Activated naive CD4-positive, alpha-beta T cell treated with anti-CD3 and anti-CD28 coated beads, Interleukin-2, amount 50 U/mL, for 24 hours (primary cell): ENCODE measurements at regions not wholly inside any gene's neighbourhood (a gene's known extent, or its start where the extent isn't known, plus 50 kb on each side); places are given as distances from the start of the nearest gene placed in this dataset.

Experiments
- H3K27ac Mint-ChIP-seq: one replicate; pipeline ENCODE4 v1.8.0; 2021; ENCODE audit warnings: mild to moderate bottlenecking, mixed read lengths
- H3K27me3 Mint-ChIP-seq: one replicate; pipeline ENCODE4 v1.8.0; 2021; ENCODE audit warnings: mixed read lengths
- H3K36me3 Mint-ChIP-seq: one replicate; pipeline ENCODE4 v1.8.0; 2021; ENCODE audit warnings: mixed read lengths
- H3K4me1 Mint-ChIP-seq: one replicate; pipeline ENCODE4 v1.8.0; 2021; ENCODE audit warnings: mixed read lengths
- H3K4me3 Mint-ChIP-seq: one replicate; pipeline ENCODE4 v1.8.0; 2021; ENCODE audit warnings: mild to moderate bottlenecking, mixed read lengths
- H3K9me3 Mint-ChIP-seq: one replicate; pipeline ENCODE4 v1.8.0; 2021; ENCODE audit warnings: mixed read lengths

GRCh38 chr4:130422261-130422660 lies 1326.3 kb downstream of the C4orf33 start:
- H3K9me3 Mint-ChIP-seq = peaks cover 11% of the 10 kb centered on the region
- no peak overlapping the region for H3K27ac Mint-ChIP-seq
- H3K4me1 Mint-ChIP-seq = no peaks in the 10 kb centered on the region
- H3K27me3 Mint-ChIP-seq = no peaks in the 10 kb centered on the region
- H3K4me3 Mint-ChIP-seq = no peak overlapping the region
- no peaks in the 10 kb centered on the region for H3K36me3 Mint-ChIP-seq

DNA sequence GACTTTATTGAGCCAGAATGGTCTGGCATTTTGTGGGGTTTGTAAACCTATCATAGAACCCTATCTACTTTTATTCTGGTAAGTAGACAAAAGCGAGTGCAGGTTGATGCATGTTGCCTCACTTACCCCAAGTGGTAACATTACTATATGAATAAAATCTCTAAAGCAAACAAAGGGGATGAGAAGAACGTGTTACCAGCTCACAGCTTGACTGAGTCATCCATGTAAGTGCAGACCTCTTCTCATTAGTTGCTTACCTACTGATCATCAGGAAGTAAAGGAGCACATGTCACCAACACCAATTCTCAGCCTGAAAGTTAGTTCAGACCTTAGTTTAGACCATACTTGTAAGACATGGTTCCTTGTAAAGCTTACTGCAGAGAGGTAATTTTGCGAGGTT lies 1328.3 kb downstream of the C4orf33 start:
- Mint-ChIP-seq H3K4me3 (no peak overlapping the region), H3K27ac (no peak overlapping the region), H3K27me3 (no peaks in the 10 kb centered on the region), H3K36me3 (no peaks in the 10 kb centered on the region), H3K9me3 (peaks cover 11% of the 10 kb centered on the region), H3K4me1 (no peaks in the 10 kb centered on the region)

GRCh38 chr4:130432289-130432688 lies 1336.3 kb downstream of the C4orf33 start:
- Mint-ChIP-seq H3K9me3 (peaks cover 4% of the 10 kb centered on the region), H3K27me3 (no peaks in the 10 kb centered on the region), H3K36me3 (no peaks in the 10 kb centered on the region), H3K27ac (no peak overlapping the region), H3K4me3 (no peak overlapping the region), H3K4me1 (no peaks in the 10 kb centered on the region)

DNA sequence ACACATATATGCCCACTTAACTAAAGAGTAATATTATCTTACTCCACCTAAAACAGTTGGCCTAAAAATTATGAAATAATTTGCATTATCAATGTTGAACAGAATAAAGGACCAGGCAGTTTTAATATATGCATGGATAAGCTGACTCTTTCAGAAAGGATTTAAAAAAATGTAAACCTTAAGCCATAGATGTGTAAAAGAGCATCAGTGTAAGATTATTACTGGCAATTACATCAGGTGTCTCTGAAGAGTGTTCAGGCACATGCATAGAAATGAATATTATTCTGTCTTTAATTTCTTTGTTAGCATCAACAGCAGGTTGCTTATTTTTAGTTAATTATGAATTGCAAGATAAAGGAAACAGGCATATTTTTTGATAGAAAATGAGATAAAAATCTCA lies 1353.8 kb downstream of the C4orf33 start:
- H3K36me3 Mint-ChIP-seq = no peaks in the 10 kb centered on the region

DNA sequence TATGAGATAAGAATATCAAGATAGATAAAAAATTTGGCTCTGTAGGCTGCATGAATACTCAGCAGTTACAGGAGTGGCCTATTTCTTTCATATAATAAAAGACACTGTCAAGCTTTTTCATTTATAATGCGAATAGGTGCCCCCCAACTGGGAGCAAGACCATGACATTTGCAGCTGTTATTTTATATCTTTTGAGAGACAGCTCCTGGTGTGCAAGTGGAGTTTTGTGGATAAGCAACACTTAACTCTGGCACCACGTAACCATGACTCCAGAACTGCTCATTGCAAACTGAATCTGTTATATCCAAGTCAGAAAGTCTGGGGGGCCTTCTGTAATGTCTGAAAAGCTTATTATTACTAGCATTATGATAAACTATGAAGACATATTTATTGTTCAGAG lies 1372.4 kb downstream of the C4orf33 start:
- Mint-ChIP-seq H3K4me1 (no peaks in the 10 kb centered on the region), H3K9me3 (no peaks in the 10 kb centered on the region), H3K27me3 (no peaks in the 10 kb centered on the region), H3K27ac (no peak overlapping the region), H3K36me3 (no peaks in the 10 kb centered on the region), H3K4me3 (no peak overlapping the region)

More for the DNA sequence above, 1353.8 kb downstream of the C4orf33 start:
- Mint-ChIP-seq H3K27me3 (no peaks in the 10 kb centered on the region), H3K4me3 (no peak overlapping the region), H3K4me1 (no peaks in the 10 kb centered on the region), H3K9me3 (peaks cover 17% of the 10 kb centered on the region), H3K27ac (no peak overlapping the region)

- H3K27me3 Mint-ChIP-seq = no peaks in the 10 kb centered on the region
- peaks cover 12% of the 10 kb centered on the region for H3K9me3 Mint-ChIP-seq
- no peak overlapping the region for H3K4me3 Mint-ChIP-seq
- H3K27ac Mint-ChIP-seq = no peak overlapping the region
- no peaks in the 10 kb centered on the region for H3K4me1 Mint-ChIP-seq
- H3K36me3 Mint-ChIP-seq = no peaks in the 10 kb centered on the region
These were observed 1382.5 kb downstream of the C4orf33 start for GRCh38 chr4:130478406-130478805.

GRCh38 chr4:130479020-130479419 lies 1383.1 kb downstream of the C4orf33 start:
- Mint-ChIP-seq H3K27ac (no peak overlapping the region), H3K4me3 (no peak overlapping the region), H3K9me3 (peaks cover 12% of the 10 kb centered on the region), H3K4me1 (no peaks in the 10 kb centered on the region), H3K36me3 (no peaks in the 10 kb centered on the region), H3K27me3 (no peaks in the 10 kb centered on the region)

DNA sequence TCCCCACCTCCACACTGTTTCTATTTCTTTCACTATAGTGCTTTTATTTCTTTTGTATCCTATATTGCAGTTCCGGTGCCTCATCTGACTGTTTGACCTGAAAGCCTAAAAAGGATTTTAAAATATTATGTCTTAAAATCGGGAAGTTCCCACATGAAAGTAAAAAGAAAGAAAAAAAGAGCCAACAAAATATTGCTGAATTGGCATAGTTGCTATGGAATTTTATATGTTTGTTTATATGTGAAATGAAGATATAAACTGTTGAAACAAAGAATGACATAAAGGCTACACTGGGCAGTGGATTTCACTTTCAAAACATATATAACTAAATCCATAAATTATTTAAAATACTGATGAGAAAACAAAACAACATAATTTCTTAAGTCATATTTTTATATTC lies 1383.7 kb downstream of the C4orf33 start:
- no peaks in the 10 kb centered on the region for H3K27me3 Mint-ChIP-seq
- no peaks in the 10 kb centered on the region for H3K36me3 Mint-ChIP-seq
- H3K4me3 Mint-ChIP-seq = no peak overlapping the region
- no peak overlapping the region for H3K27ac Mint-ChIP-seq
- no peaks in the 10 kb centered on the region for H3K4me1 Mint-ChIP-seq
- peaks cover 12% of the 10 kb centered on the region for H3K9me3 Mint-ChIP-seq

DNA sequence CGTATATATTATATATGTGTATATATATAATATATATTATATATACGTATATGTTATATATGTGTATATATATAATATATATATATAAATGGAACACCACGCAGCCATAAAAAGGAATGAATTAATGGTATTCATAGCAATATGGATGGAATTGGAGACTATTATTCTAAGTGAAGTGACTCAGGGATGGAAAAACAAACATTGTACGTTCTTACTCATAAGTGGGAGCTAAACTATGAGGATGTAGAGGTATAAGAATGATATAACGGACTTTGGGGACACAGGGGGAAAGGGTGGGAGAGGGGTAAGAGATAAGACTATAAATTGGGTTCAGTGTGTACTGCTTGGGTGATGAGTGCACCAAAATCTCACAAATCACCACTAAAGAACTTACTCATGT lies 1388.9 kb downstream of the C4orf33 start:
- Mint-ChIP-seq H3K4me3 (no peak overlapping the region), H3K36me3 (no peaks in the 10 kb centered on the region), H3K27me3 (no peaks in the 10 kb centered on the region), H3K9me3 (no peaks in the 10 kb centered on the region), H3K4me1 (no peaks in the 10 kb centered on the region), H3K27ac (no peak overlapping the region)

- Mint-ChIP-seq H3K4me1 (no peaks in the 10 kb centered on the region), H3K27me3 (no peaks in the 10 kb centered on the region), H3K9me3 (no peaks in the 10 kb centered on the region), H3K27ac (no peak overlapping the region), H3K4me3 (no peak overlapping the region), H3K36me3 (no peaks in the 10 kb centered on the region)
These were observed 1389.4 kb downstream of the C4orf33 start for GRCh38 chr4:130485371-130485770.

DNA sequence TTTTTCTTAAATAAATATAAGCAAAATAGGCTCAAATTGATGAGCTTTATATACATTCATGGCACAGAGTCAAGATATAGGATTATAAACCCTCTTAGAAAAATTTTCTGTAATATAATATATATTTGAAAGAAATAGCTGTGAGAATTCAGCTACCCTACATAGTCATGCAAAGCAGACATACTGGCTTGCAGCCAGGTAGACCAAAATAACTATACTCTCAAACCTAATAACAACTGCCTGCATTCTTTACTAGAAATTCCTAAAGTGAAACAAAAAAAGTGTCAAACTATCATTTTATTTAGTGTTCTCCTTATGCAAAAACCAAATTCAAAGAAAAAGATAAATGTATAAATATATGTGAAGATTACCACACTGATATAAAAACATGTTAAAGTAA lies 1390.2 kb downstream of the C4orf33 start:
- Mint-ChIP-seq H3K36me3 (no peaks in the 10 kb centered on the region), H3K4me1 (no peaks in the 10 kb centered on the region), H3K4me3 (no peak overlapping the region), H3K27me3 (no peaks in the 10 kb centered on the region), H3K9me3 (no peaks in the 10 kb centered on the region), H3K27ac (no peak overlapping the region)

GRCh38 chr4:130486841-130487240 lies 1390.9 kb downstream of the C4orf33 start:
- Mint-ChIP-seq H3K9me3 (no peaks in the 10 kb centered on the region), H3K36me3 (no peaks in the 10 kb centered on the region), H3K27ac (no peak overlapping the region), H3K4me1 (no peaks in the 10 kb centered on the region), H3K27me3 (no peaks in the 10 kb centered on the region), H3K4me3 (no peak overlapping the region)

- Mint-ChIP-seq H3K4me1 (no peaks in the 10 kb centered on the region), H3K36me3 (no peaks in the 10 kb centered on the region), H3K27ac (no peak overlapping the region), H3K4me3 (no peak overlapping the region), H3K27me3 (no peaks in the 10 kb centered on the region), H3K9me3 (peaks cover 6% of the 10 kb centered on the region)
These were observed 1414.7 kb downstream of the C4orf33 start for GRCh38 chr4:130510661-130511060.

GRCh38 chr4:130511776-130512175 lies 1415.8 kb downstream of the C4orf33 start:
- no peaks in the 10 kb centered on the region for H3K27me3 Mint-ChIP-seq
- peaks cover 6% of the 10 kb centered on the region for H3K9me3 Mint-ChIP-seq
- no peak overlapping the region for H3K4me3 Mint-ChIP-seq
- H3K4me1 Mint-ChIP-seq = no peaks in the 10 kb centered on the region
- H3K27ac Mint-ChIP-seq = no peak overlapping the region
- no peaks in the 10 kb centered on the region for H3K36me3 Mint-ChIP-seq

- Mint-ChIP-seq H3K27me3 (no peaks in the 10 kb centered on the region), H3K27ac (no peak overlapping the region), H3K36me3 (no peaks in the 10 kb centered on the region), H3K9me3 (peaks cover 11% of the 10 kb centered on the region), H3K4me3 (no peak overlapping the region), H3K4me1 (no peaks in the 10 kb centered on the region)
These were observed 1428.1 kb downstream of the C4orf33 start for GRCh38 chr4:130524057-130524456.

GRCh38 chr4:130530505-130530904 lies 1434.6 kb downstream of the C4orf33 start:
- Mint-ChIP-seq H3K36me3 (no peaks in the 10 kb centered on the region), H3K27ac (no peak overlapping the region), H3K4me3 (no peak overlapping the region), H3K9me3 (peaks cover 8% of the 10 kb centered on the region), H3K27me3 (no peaks in the 10 kb centered on the region), H3K4me1 (no peaks in the 10 kb centered on the region)

DNA sequence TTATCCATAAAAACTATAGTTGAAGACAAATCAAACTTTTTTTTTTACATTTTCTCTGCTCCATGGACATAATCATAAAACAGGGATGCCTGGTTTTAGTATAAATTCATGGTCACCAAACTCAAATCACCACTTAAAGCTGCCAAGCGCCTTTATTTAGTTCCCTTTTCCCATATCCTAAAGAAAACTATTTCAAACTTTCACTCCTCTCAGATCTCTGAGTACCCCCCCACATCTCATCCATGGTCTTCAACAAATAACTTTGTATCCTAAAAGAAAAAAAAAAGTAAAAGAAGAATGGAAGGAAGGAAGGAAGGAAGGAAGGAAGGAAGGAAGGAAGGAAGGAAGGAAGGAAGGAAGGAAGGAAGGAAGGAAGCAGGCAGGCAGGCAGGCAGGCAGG lies 1438.7 kb downstream of the C4orf33 start:
- Mint-ChIP-seq H3K4me3 (no peak overlapping the region), H3K27me3 (no peaks in the 10 kb centered on the region), H3K9me3 (peaks cover 10% of the 10 kb centered on the region), H3K36me3 (no peaks in the 10 kb centered on the region), H3K4me1 (no peaks in the 10 kb centered on the region), H3K27ac (no peak overlapping the region)
